Neural cell (in vitro differentiated cells): ENCODE measurements at regions not wholly inside any gene's neighbourhood (a gene's known extent, or its start where the extent isn't known, plus 50 kb on each side); places are given as distances from the start of the nearest gene placed in this dataset.

ENCODE experiments used
- H2AFZ ChIP-seq: fragments of 200-600, 300-800 bp; sonication (generic), shearing (Covaris generic); 2 replicates; pipeline ENCODE4 v1.6.0; 2014; ENCODE audit warnings: low read depth, mild to moderate bottlenecking, antibody characterized with exemption, low read length, moderate library complexity
- H3F3A ChIP-seq: fragments of 200-600 bp; shearing (Covaris generic); 2 replicates; pipeline ENCODE4 v1.6.1; 2016; ENCODE audit warnings: mild to moderate bottlenecking, moderate library complexity, mixed read lengths, antibody characterized with exemption, low read length; ENCODE audit not compliant: insufficient read depth, poor library complexity, severe bottlenecking
- H3K27ac ChIP-seq: fragments of 200-600, 300-800 bp; sonication (generic), shearing (Covaris generic); 2 replicates; pipeline ENCODE4 v1.5.1; 2014; ENCODE audit warnings: mild to moderate bottlenecking, low read length, moderate library complexity
- H3K27me3 ChIP-seq: fragments of 300-800, 200-600 bp; sonication (generic), shearing (Covaris generic); 2 replicates; pipeline ENCODE4 v1.6.0; 2014; ENCODE audit warnings: mild to moderate bottlenecking, low read depth, low read length, moderate library complexity; ENCODE audit not compliant: insufficient read depth
- H3K36me3 ChIP-seq: fragments of 300-800, 200-600 bp; sonication (generic), shearing (Covaris generic); 2 replicates; pipeline ENCODE4 v1.5.1; 2014; ENCODE audit warnings: mild to moderate bottlenecking, antibody characterized with exemption, low read length, moderate library complexity; ENCODE audit not compliant: insufficient read depth
- H3K4me2 ChIP-seq: fragments of 300-800, 200-600 bp; sonication (generic), shearing (Covaris generic); 2 replicates; pipeline ENCODE4 v1.6.0; 2014; ENCODE audit warnings: mild to moderate bottlenecking, low read length
- H3K4me3 ChIP-seq: fragments of 300-800, 200-600 bp; sonication (generic), shearing (Covaris generic); 2 replicates; pipeline ENCODE4 v1.5.1; 2014; ENCODE audit warnings: mild to moderate bottlenecking, low read length, moderate library complexity
- H3K79me2 ChIP-seq: fragments of 200-600 bp; shearing (Covaris generic); replicated peaks from 2 replicates; pipeline ENCODE4 v1.6.0; 2014; ENCODE audit warnings: mild to moderate bottlenecking, low read length, moderate library complexity; ENCODE audit not compliant: insufficient read depth
- H3K9ac ChIP-seq: fragments of 300-800, 200-600 bp; sonication (generic), shearing (Covaris generic); 2 replicates; pipeline ENCODE4 v1.6.1; 2016; ENCODE audit warnings: mild to moderate bottlenecking, low read length, mixed read lengths
- H3K9me2 ChIP-seq: fragments of 200-600 bp; shearing (Covaris generic); 2 replicates; pipeline ENCODE4 v1.6.1; 2016; ENCODE audit warnings: mild to moderate bottlenecking, low read length, mixed read lengths; ENCODE audit not compliant: insufficient read depth
- H3K9me3 ChIP-seq: fragments of 200-600, 300-800 bp; sonication (generic), shearing (Covaris generic); 2 replicates; pipeline ENCODE4 v1.6.1; 2016; ENCODE audit warnings: mild to moderate bottlenecking, mixed run types, low read length, moderate library complexity, mixed read lengths
- H4K20me1 ChIP-seq: fragments of 200-600 bp; shearing (Covaris generic); 2 replicates; pipeline ENCODE4 v1.6.1; 2016; ENCODE audit warnings: mild to moderate bottlenecking, mixed run types; ENCODE audit not compliant: insufficient read depth
- CTCF ChIP-seq: fragments of 450-650 bp; IDR thresholded peaks from 2 replicates; pipeline ENCODE4 v1.5.1; 2014; ENCODE audit warnings: antibody characterized with exemption, mild to moderate bottlenecking, moderate library complexity; ENCODE audit not compliant: poor library complexity, severe bottlenecking
- EP300 ChIP-seq: fragments of 450-650 bp; conservative IDR thresholded peaks from 2 replicates; pipeline ENCODE4 v1.6.1; 2014; ENCODE audit warnings: antibody characterized with exemption, mild to moderate bottlenecking, moderate library complexity; ENCODE audit not compliant: poor library complexity, severe bottlenecking
- EZH2 ChIP-seq: fragments of 200-600, 300-800 bp; shearing (Covaris generic), sonication (generic); IDR thresholded peaks from 2 replicates; pipeline ENCODE4 v1.6.1; 2014; ENCODE audit warnings: antibody characterized with exemption, low read length, borderline replicate concordance, mild to moderate bottlenecking; ENCODE audit not compliant: insufficient read depth, poor library complexity, severe bottlenecking
- MXI1 ChIP-seq: fragments of 450-650 bp; conservative IDR thresholded peaks from 2 replicates; pipeline ENCODE4 v1.6.1; 2014; ENCODE audit warnings: antibody characterized with exemption, mild to moderate bottlenecking; ENCODE audit not compliant: poor library complexity, severe bottlenecking
- POLR2AphosphoS5 ChIP-seq: IDR thresholded peaks from 2 replicates; pipeline ENCODE4 v1.6.1; 2012
- RAD21 ChIP-seq: fragments of 450-650 bp; conservative IDR thresholded peaks from 2 replicates; pipeline ENCODE4 v1.6.1; 2014; ENCODE audit warnings: antibody characterized with exemption, mild to moderate bottlenecking, moderate library complexity
- REST ChIP-seq: IDR thresholded peaks from 2 replicates; pipeline ENCODE4 v1.6.1; 2012; ENCODE audit warnings: borderline replicate concordance
- SMC3 ChIP-seq: fragments of 450-650 bp; conservative IDR thresholded peaks from 2 replicates; pipeline ENCODE4 v1.6.1; 2014; ENCODE audit warnings: antibody characterized with exemption, mild to moderate bottlenecking, moderate library complexity; ENCODE audit not compliant: poor library complexity
- TAF1 ChIP-seq: IDR thresholded peaks from 2 replicates; pipeline ENCODE4 v1.6.1; 2012; ENCODE audit warnings: low read depth

GRCh38 chr18:2114765-2115164, 456.5 kb downstream of the METTL4 start:
- H3K4me2 ChIP-seq: no peak overlapping the region
- no peak overlapping the region for H2AFZ ChIP-seq
- H3K9me2 ChIP-seq: no peaks in the 10 kb centered on the region
- H3K9ac ChIP-seq: no peak overlapping the region
- no peak for TF ChIP-seq REST
- no peak for TF ChIP-seq MXI1
- TF ChIP-seq TAF1: no peak
- TF ChIP-seq CTCF: no peak
- TF ChIP-seq POLR2AphosphoS5: no peak
- no peak for TF ChIP-seq EZH2
- no peak for TF ChIP-seq SMC3
- no peak for TF ChIP-seq RAD21
- no peak for TF ChIP-seq EP300
- no peaks in the 10 kb centered on the region for H3F3A ChIP-seq
- H3K27me3 ChIP-seq: no peaks in the 10 kb centered on the region
- H3K79me2 ChIP-seq: no peaks in the 10 kb centered on the region
- no peaks in the 10 kb centered on the region for H4K20me1 ChIP-seq
- H3K9me3 ChIP-seq: no peaks in the 10 kb centered on the region
- H3K36me3 ChIP-seq: no peaks in the 10 kb centered on the region
- H3K27ac ChIP-seq: no peak overlapping the region
- H3K4me3 ChIP-seq: no peak overlapping the region

GRCh38 chr18:2121224-2121623, 450.1 kb downstream of the METTL4 start:
- Histone ChIP-seq H3K9ac (no peak overlapping the region), H4K20me1 (no peaks in the 10 kb centered on the region), H3F3A (no peaks in the 10 kb centered on the region), H3K27ac (no peak overlapping the region), H3K36me3 (no peaks in the 10 kb centered on the region), H3K9me2 (no peaks in the 10 kb centered on the region), H3K27me3 (no peaks in the 10 kb centered on the region), H3K9me3 (no peaks in the 10 kb centered on the region), H2AFZ (no peak overlapping the region), H3K4me2 (no peak overlapping the region), H3K4me3 (no peak overlapping the region), H3K79me2 (no peaks in the 10 kb centered on the region)
- no peak for TF ChIP-seq MXI1
- TF ChIP-seq EP300: no peak
- TF ChIP-seq EZH2: no peak
- TF ChIP-seq RAD21: no peak
- no peak for TF ChIP-seq POLR2AphosphoS5
- TF ChIP-seq TAF1: no peak
- no peak for TF ChIP-seq SMC3
- TF ChIP-seq REST: no peak
- no peak for TF ChIP-seq CTCF
